ENCODE measurements at regions not wholly inside any gene's neighbourhood (a gene's known extent, or its start where the extent isn't known, plus 50 kb on each side); places are given as distances from the start of the nearest gene placed in this dataset.

DNA sequence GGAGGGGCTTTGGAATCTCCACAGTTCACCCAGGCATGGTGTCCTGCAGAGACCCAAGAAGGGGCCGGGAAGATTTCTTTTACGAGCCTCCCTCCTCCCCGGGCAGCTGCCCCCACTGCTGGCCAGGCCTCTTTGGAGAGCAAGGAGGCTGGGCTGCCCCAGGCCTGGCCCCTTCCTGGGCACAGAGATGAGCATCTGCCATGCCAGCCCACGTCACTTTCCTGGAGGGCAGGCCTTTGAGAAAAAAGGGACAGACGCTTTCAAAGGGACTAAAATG lies 60.5 kb upstream of the FGF3 start:
- Histone ChIP-seq H3K4me1 (ENCODE audit: control insufficient read depth, insufficient read depth, low read length) (no peaks in the 10 kb centered on the region), H3K27me3 (ENCODE audit: control insufficient read depth, insufficient read depth, low read length) (no peaks in the 10 kb centered on the region), H3K9me3 (ENCODE audit: control insufficient read depth, insufficient read depth, low read length) (no peaks in the 10 kb centered on the region), H3K4me3 (ENCODE audit: low read length) (no peak overlapping the region), H3K27ac (ENCODE audit: low read length) (no peak overlapping the region), H3K36me3 (ENCODE audit: control insufficient read depth, insufficient read depth, low read length) (no peaks in the 10 kb centered on the region)
- intact Hi-C loops (cut with micrococcal nuclease) = no loop called here
- no peak for TF ChIP-seq CTCF (IDR thresholded peaks at IDR 0.05)
- H3K36me3 Mint-ChIP-seq = no peaks in the 10 kb centered on the region
- no peaks in the 10 kb centered on the region for H3K9me3 Mint-ChIP-seq
- no peak overlapping the region for H3K27ac Mint-ChIP-seq
- DNase-seq = no peak
- no peak for ATAC-seq
- H3K27me3 Mint-ChIP-seq (ENCODE audit: low read depth in 2 of 2) = peaks cover 0 to 7% of the 10 kb centered on the region in 2 donors
- H3K4me1 Mint-ChIP-seq = no peaks in the 10 kb centered on the region
- H3K4me3 Mint-ChIP-seq = no peak overlapping the region
- 71% methylated on average over 5 of the region's 5 CpGs for WGBS (ENCODE audit: insufficient coverage)

- no peak for ATAC-seq
- Histone ChIP-seq H3K27ac (ENCODE audit: low read length) (no peak overlapping the region), H3K4me3 (ENCODE audit: low read length) (no peak overlapping the region), H3K9me3 (ENCODE audit: control insufficient read depth, insufficient read depth, low read length) (no peaks in the 10 kb centered on the region), H3K27me3 (ENCODE audit: control insufficient read depth, insufficient read depth, low read length) (no peaks in the 10 kb centered on the region), H3K36me3 (ENCODE audit: control insufficient read depth, insufficient read depth, low read length) (no peaks in the 10 kb centered on the region), H3K4me1 (ENCODE audit: control insufficient read depth, insufficient read depth, low read length) (no peaks in the 10 kb centered on the region)
- no peaks in the 10 kb centered on the region for H3K9me3 Mint-ChIP-seq
- no peak overlapping the region for H3K4me3 Mint-ChIP-seq
- H3K4me1 Mint-ChIP-seq = no peaks in the 10 kb centered on the region
- H3K36me3 Mint-ChIP-seq = no peaks in the 10 kb centered on the region
- intact Hi-C loops (cut with micrococcal nuclease) = no loop called here
- no peak for TF ChIP-seq CTCF (IDR thresholded peaks at IDR 0.05)
- no peak overlapping the region for H3K27ac Mint-ChIP-seq
- H3K27me3 Mint-ChIP-seq (ENCODE audit: low read depth in 2 of 2) = peaks cover 0 to 7% of the 10 kb centered on the region in 2 donors
- 77% methylated on average over 18 of the region's 18 CpGs for WGBS (ENCODE audit: insufficient coverage)
- no peak for DNase-seq
Observed at GRCh38 chr11:69880041-69880825, 61.0 kb upstream of the FGF3 start.

DNA sequence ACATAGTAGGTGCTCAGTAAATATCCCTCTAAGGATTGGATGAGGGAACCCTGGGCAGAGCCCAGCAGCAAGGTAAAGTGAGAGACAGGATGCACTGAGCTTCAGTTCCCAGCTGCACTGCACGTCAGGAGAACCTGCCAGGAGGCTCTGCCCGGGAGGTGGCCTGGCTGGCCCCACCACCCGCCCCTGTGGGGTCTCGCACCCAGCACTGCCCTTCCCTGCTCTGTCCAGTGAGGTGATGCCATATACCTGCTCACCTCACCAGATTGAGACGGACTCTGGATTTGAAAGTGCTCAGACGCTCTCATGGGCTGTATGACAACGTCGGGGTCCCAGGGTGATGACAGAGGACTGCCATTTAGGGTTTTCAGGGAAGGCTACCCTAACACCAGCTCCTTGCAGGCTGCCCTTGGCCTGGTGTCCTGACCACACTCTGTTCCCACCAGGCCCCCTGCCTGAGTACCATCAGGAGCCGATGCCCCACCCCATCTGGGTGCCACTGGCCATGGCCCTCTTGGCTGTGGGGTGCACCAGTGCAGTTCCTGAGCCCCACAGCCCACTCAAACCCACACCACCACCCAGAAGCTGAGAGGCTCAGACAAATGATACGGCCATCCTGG lies 61.7 kb upstream of the FGF3 start:
- H3K36me3 Mint-ChIP-seq = no peaks in the 10 kb centered on the region
- no peak for TF ChIP-seq CTCF (IDR thresholded peaks at IDR 0.05)
- Histone ChIP-seq H3K4me3 (ENCODE audit: low read length) (no peak overlapping the region), H3K36me3 (ENCODE audit: control insufficient read depth, insufficient read depth, low read length) (no peaks in the 10 kb centered on the region), H3K4me1 (ENCODE audit: control insufficient read depth, insufficient read depth, low read length) (no peaks in the 10 kb centered on the region), H3K27me3 (ENCODE audit: control insufficient read depth, insufficient read depth, low read length) (no peaks in the 10 kb centered on the region), H3K9me3 (ENCODE audit: control insufficient read depth, insufficient read depth, low read length) (no peaks in the 10 kb centered on the region), H3K27ac (ENCODE audit: low read length) (no peak overlapping the region)
- H3K4me1 Mint-ChIP-seq = no peaks in the 10 kb centered on the region
- DNase-seq = no peak
- H3K27ac Mint-ChIP-seq = no peak overlapping the region
- WGBS (ENCODE audit: insufficient coverage) = 79% methylated on average over 10 of the region's 10 CpGs
- intact Hi-C loops (cut with micrococcal nuclease) = no loop called here
- H3K27me3 Mint-ChIP-seq (ENCODE audit: low read depth in 2 of 2) = peaks cover 0 to 7% of the 10 kb centered on the region in 2 donors
- H3K4me3 Mint-ChIP-seq = no peak overlapping the region
- H3K9me3 Mint-ChIP-seq = no peaks in the 10 kb centered on the region
- ATAC-seq = no peak

All from natural killer cell (primary cell).